Naive B cell (primary cell): ENCODE measurements at regions not wholly inside any gene's neighbourhood (a gene's known extent, or its start where the extent isn't known, plus 50 kb on each side); places are given as distances from the start of the nearest gene placed in this dataset.

Experiments used
- ATAC-seq, 2 donors: fragments of 150-1000 bp; cut with Tn5 transposase; 2 replicates each; pipeline ENCODE4 v1.10.0; 2021; ENCODE audit warnings: low read depth in 2 of 2, mild to moderate bottlenecking in 2 of 2, moderate library complexity in 2 of 2
- DNase-seq: peaks from one replicate; pipeline ENCODE4 v3.0.0; 2022
- H3K27ac Mint-ChIP-seq, 6 donors: one replicate each; pipeline ENCODE4 v1.8.0; 2020 to 2022; ENCODE audit warnings: mild to moderate bottlenecking in 6 of 6, mixed read lengths in 6 of 6, moderate library complexity in 5 of 6, inconsistent platforms in 2 of 6
- H3K27me3 Mint-ChIP-seq, 3 donors: one replicate each; pipeline ENCODE4 v1.8.0; 2021 to 2022; ENCODE audit warnings: mixed read lengths in 3 of 3, mild to moderate bottlenecking in 1 of 3
- H3K36me3 Mint-ChIP-seq, 2 donors: one replicate each; pipeline ENCODE4 v1.8.0; 2020 to 2022; ENCODE audit warnings: mixed read lengths in 2 of 2, inconsistent platforms in 1 of 2, mild to moderate bottlenecking in 1 of 2
- H3K4me1 Mint-ChIP-seq, 3 donors: one replicate each; pipeline ENCODE4 v1.8.0; 2020 to 2022; ENCODE audit warnings: mixed read lengths in 3 of 3, inconsistent platforms in 1 of 3, mild to moderate bottlenecking in 1 of 3, moderate library complexity in 1 of 3
- H3K4me3 Mint-ChIP-seq, 8 donors: one replicate each; pipeline ENCODE4 v1.8.0; 2020 to 2022; ENCODE audit warnings: mild to moderate bottlenecking in 8 of 8, mixed read lengths in 8 of 8, moderate library complexity in 8 of 8, inconsistent platforms in 2 of 8
- H3K9me3 Mint-ChIP-seq, 7 donors: one replicate each; pipeline ENCODE4 v1.8.0; 2020 to 2022; ENCODE audit warnings: mixed read lengths in 7 of 7, mild to moderate bottlenecking in 5 of 7, inconsistent platforms in 2 of 7, moderate library complexity in 1 of 7

- H3K4me1 Mint-ChIP-seq = peaks cover 51 to 72% (median 51%) of the 10 kb centered on the region in 3 donors
- H3K4me3 Mint-ChIP-seq = peak overlapping the region in 5 of 8 donors; percentile 9 to 74 (median 30)
- ATAC-seq (no peak), DNase-seq (no peak)
- H3K27me3 Mint-ChIP-seq = no peaks in the 10 kb centered on the region
- no peaks in the 10 kb centered on the region for H3K9me3 Mint-ChIP-seq
- H3K27ac Mint-ChIP-seq = peak overlapping the region in 4 of 6 donors; percentile 46 to 80 (median 56)
- no peaks in the 10 kb centered on the region for H3K36me3 Mint-ChIP-seq
These were observed 62.1 kb upstream of the STEAP1B start for GRCh38 chr7:22561895-22562593.

GRCh38 chr7:22561321-22561811 is 61.4 kb upstream of the STEAP1B start:
- DNase-seq = no peak
- ATAC-seq = no peak
- H3K27ac Mint-ChIP-seq = peak overlapping the region in 3 of 6 donors; percentile 52 to 80 (median 60)
- peak overlapping the region in 2 of 8 donors; percentile 18 to 20 for H3K4me3 Mint-ChIP-seq
- H3K4me1 Mint-ChIP-seq = peaks cover 49 to 65% (median 50%) of the 10 kb centered on the region in 3 donors
- peaks cover 0 to 5% (median 0%) of the 10 kb centered on the region in 3 donors for H3K27me3 Mint-ChIP-seq
- no peaks in the 10 kb centered on the region for H3K9me3 Mint-ChIP-seq
- H3K36me3 Mint-ChIP-seq = no peaks in the 10 kb centered on the region

DNA sequence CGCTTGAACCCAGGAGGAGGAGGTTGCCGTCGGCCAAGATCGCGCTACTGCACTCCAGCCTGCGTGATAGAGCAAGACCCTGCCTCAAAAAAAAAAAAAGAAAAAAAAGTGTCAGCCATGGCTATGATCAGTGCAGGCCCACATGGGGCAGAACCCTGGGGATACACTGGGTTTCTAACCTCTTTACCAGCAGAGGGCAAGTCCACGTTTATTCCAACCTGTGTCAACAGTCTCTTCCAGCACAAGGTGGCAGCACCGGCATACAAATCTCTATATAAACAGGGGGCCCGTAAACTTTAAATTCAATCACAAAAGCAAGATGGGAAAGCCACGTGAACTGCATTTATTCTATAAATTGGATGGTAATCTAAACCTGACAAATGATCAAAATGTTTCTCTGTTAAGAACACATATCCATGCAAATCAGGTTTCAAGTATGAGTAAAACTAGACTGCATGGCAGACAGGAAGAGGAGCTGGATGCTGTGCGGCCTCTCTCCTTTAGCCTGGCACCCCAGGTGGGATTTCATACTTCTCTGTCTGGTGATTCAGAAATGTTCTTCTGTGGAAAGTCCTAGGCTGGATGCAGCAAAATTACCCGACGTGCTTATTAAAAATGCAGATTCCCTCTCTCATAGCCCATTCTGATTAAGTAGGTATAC is 60.0 kb upstream of the STEAP1B start:
- Mint-ChIP-seq H3K36me3 (no peaks in the 10 kb centered on the region), H3K4me1 (peaks cover 36 to 51% (median 36%) of the 10 kb centered on the region in 3 donors), H3K4me3 (peak overlapping the region in 2 of 8 donors; percentile 3 to 47), H3K27ac (peak overlapping the region in 4 of 6 donors; percentile 26 to 62 (median 37)), H3K9me3 (no peaks in the 10 kb centered on the region), H3K27me3 (peaks cover 0 to 10% (median 0%) of the 10 kb centered on the region in 3 donors)
- DNase-seq (peak; percentile 75), ATAC-seq (peak; percentile 88 to 91)

GRCh38 chr7:22557167-22557566 is 57.2 kb upstream of the STEAP1B start:
- H3K27me3 Mint-ChIP-seq = peaks cover 0 to 28% (median 0%) of the 10 kb centered on the region in 3 donors
- H3K9me3 Mint-ChIP-seq = no peaks in the 10 kb centered on the region

GRCh38 chr7:22555476-22555875 is 55.5 kb upstream of the STEAP1B start:
- H3K4me1 Mint-ChIP-seq = peaks cover 19 to 38% (median 19%) of the 10 kb centered on the region in 3 donors
- H3K36me3 Mint-ChIP-seq = no peaks in the 10 kb centered on the region
- H3K27ac Mint-ChIP-seq = peak overlapping the region in 2 of 6 donors; percentile 63 to 64
- H3K4me3 Mint-ChIP-seq = no peak overlapping the region
- DNase-seq = no peak
- no peak for ATAC-seq
- no peaks in the 10 kb centered on the region for H3K9me3 Mint-ChIP-seq
- peaks cover 0 to 42% (median 0%) of the 10 kb centered on the region in 3 donors for H3K27me3 Mint-ChIP-seq

More at GRCh38 chr7:22557167-22557566, 57.2 kb upstream of the STEAP1B start:
- Mint-ChIP-seq H3K4me1 (peaks cover 13 to 35% (median 14%) of the 10 kb centered on the region in 3 donors), H3K27ac (no peak overlapping the region), H3K4me3 (no peak overlapping the region), H3K36me3 (no peaks in the 10 kb centered on the region)
- no peak for DNase-seq
- ATAC-seq = no peak

DNA sequence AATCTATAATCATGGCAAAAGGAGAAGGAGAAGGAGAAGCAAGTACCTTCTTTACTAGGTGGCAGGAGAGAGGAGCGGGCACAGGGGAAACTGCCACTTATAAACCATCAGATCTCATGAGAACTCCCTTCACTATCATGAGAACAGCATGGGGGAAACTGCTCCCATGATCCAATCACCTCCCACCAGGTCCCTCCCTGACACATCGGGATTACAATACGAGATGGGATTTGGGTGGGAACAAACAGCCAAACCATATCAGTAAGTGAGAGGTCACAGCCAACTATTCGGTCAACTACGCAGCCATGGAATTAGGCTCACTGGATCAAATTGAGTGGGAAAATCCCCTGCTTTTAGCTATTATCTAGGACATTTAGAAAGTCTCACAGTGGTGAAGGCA is 54.2 kb upstream of the STEAP1B start:
- Mint-ChIP-seq H3K9me3 (no peaks in the 10 kb centered on the region), H3K4me1 (peaks cover 28 to 42% (median 31%) of the 10 kb centered on the region in 3 donors), H3K4me3 (no peak overlapping the region), H3K27ac (peak overlapping the region in 1 of 6 donors; percentile 56), H3K36me3 (no peaks in the 10 kb centered on the region), H3K27me3 (peaks cover 5 to 49% (median 7%) of the 10 kb centered on the region in 3 donors)
- ATAC-seq (no peak), DNase-seq (no peak)

DNA sequence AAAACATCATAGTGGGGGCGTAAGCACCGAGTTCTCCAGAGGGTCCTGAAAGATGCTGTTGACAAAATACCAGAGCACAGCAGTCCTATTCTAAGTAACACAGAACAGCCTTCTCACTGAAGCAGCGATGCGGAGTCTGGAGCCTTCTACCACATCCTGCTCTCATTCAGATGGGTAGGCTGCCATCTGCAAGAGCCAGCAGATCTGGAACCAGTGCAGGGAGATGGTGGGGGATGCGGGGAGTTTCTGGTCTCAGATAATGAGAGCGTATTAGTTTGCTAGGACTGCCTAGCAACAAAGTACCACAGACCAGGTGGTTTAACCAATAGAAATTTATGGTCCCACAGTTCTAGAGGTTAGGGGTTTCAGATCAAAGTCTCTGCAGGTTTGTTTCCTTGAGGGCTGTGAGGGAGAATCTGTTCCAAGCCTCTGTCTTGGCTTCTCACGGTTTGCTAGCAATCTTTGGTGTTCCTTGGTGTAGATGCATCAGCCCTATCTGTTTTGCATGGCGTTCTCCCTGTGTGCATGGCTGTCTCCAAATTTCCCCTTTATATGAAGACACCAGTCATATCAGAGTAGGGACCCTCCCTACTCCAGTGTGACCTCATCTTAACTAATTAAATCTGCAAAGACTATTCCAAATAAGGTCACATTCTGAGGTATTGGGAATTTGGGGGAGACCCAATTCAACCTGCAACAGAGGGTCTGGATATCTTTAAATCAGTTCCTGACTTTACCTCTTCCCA is 52.0 kb upstream of the STEAP1B start:
- Mint-ChIP-seq H3K27me3 (peaks cover 9 to 54% (median 9%) of the 10 kb centered on the region in 3 donors), H3K4me1 (peaks cover 29 to 45% (median 31%) of the 10 kb centered on the region in 3 donors), H3K4me3 (peak overlapping the region in 3 of 8 donors; percentile 47 to 86 (median 82)), H3K27ac (peak overlapping the region in 4 of 6 donors; percentile 42 to 91 (median 66)), H3K36me3 (no peaks in the 10 kb centered on the region), H3K9me3 (no peaks in the 10 kb centered on the region)
- ATAC-seq (peak; percentile 85 to 88), DNase-seq (peak; percentile 56)

GRCh38 chr7:22550514-22551030 is 50.6 kb upstream of the STEAP1B start:
- H3K9me3 Mint-ChIP-seq = no peaks in the 10 kb centered on the region
- H3K36me3 Mint-ChIP-seq = no peaks in the 10 kb centered on the region
- H3K4me3 Mint-ChIP-seq = peak overlapping the region in 6 of 8 donors; percentile 51 to 92 (median 88)
- peak overlapping the region in 1 of 6 donors; percentile 75 for H3K27ac Mint-ChIP-seq
- ATAC-seq (no peak), DNase-seq (no peak)
- peaks cover 29 to 45% (median 31%) of the 10 kb centered on the region in 3 donors for H3K4me1 Mint-ChIP-seq
- peaks cover 9 to 52% (median 9%) of the 10 kb centered on the region in 3 donors for H3K27me3 Mint-ChIP-seq

GRCh38 chr7:22549667-22550513 is 49.9 kb upstream of the STEAP1B start:
- H3K27ac Mint-ChIP-seq = peak overlapping the region in 5 of 6 donors; percentile 51 to 93 (median 87)
- ATAC-seq (peak; percentile 61 to 62), DNase-seq (peak; percentile 54)
- H3K9me3 Mint-ChIP-seq = no peaks in the 10 kb centered on the region
- H3K4me1 Mint-ChIP-seq = peaks cover 29 to 45% (median 31%) of the 10 kb centered on the region in 3 donors
- H3K36me3 Mint-ChIP-seq = no peaks in the 10 kb centered on the region
- peak overlapping the region; percentile 61 to 92 (median 88) for H3K4me3 Mint-ChIP-seq
- H3K27me3 Mint-ChIP-seq = peaks cover 9 to 56% (median 9%) of the 10 kb centered on the region in 3 donors
